AG04449 (cell line): ENCODE measurements at regions not wholly inside any gene's neighbourhood (a gene's known extent, or its start where the extent isn't known, plus 50 kb on each side); places are given as distances from the start of the nearest gene placed in this dataset.

Experiments
- CTCF ChIA-PET: fragments of 350-600 bp; formaldehyde crosslinking; extraction: SDS; loops from one replicate; lab custom pipeline; 2021; ENCODE audit warnings: antibody characterized with exemption; lab: Yijun Ruan, JAX
- POLR2A ChIA-PET: fragments of 400-600, 350-600 bp; formaldehyde crosslinking; extraction: SDS; loops from one replicate; lab custom pipeline; 2020; ENCODE audit warnings: antibody characterized with exemption, inconsistent platforms; lab: Yijun Ruan, JAX
- DNase-seq: peaks from one replicate; pipeline ENCODE4 v3.0.0-alpha.2; 2010; ENCODE audit warnings: low read depth, low spot score
- H3K4me3 ChIP-seq: 2 replicates; pipeline ENCODE4 v1.5.1; 2011; ENCODE audit warnings: low read depth, mild to moderate bottlenecking, control low read depth, low read length
- CTCF ChIP-seq: IDR thresholded peaks from one replicate; pipeline ENCODE4 v1.5.1; 2011; ENCODE audit warnings: mild to moderate bottlenecking, moderate library complexity, low read length, control low read depth, inconsistent platforms; ENCODE audit not compliant: insufficient read depth; ENCODE audit errors: missing control alignments

- CTCF ChIA-PET = no interaction called here
- DNase-seq = no peak
- POLR2A ChIA-PET = no interaction called here
Observed at GRCh38 chr12:62127516-62127915, 132.7 kb upstream of the USP15 start.

GRCh38 chr12:62128175-62128975 lies 131.8 kb upstream of the USP15 start:
- ChIA-PET CTCF (interaction anchor here (0.8 kb wide), 1 partner anchor 13 kb away, joined by 3 read pairs; no protein-coding TSS in a partner anchor), POLR2A (no interaction called here)
- no peak for DNase-seq
- no peak for TF ChIP-seq CTCF
- no peak overlapping the region for H3K4me3 ChIP-seq

More at GRCh38 chr12:62127516-62127915, 132.7 kb upstream of the USP15 start:
- TF ChIP-seq CTCF = no peak
- no peak overlapping the region for H3K4me3 ChIP-seq

- CTCF ChIA-PET = no interaction called here
- TF ChIP-seq CTCF = no peak
- DNase-seq = no peak
- H3K4me3 ChIP-seq = no peak overlapping the region
- POLR2A ChIA-PET = no interaction called here
Observed at GRCh38 chr12:62129291-62129690, 130.9 kb upstream of the USP15 start.

GRCh38 chr12:62130402-62130801 lies 129.8 kb upstream of the USP15 start:
- no peak overlapping the region for H3K4me3 ChIP-seq
- ChIA-PET POLR2A (no interaction called here), CTCF (no interaction called here)
- no peak for DNase-seq
- no peak for TF ChIP-seq CTCF

- DNase-seq = no peak
- ChIA-PET CTCF (no interaction called here), POLR2A (no interaction called here)
- no peak for TF ChIP-seq CTCF
- no peak overlapping the region for H3K4me3 ChIP-seq
Observed at GRCh38 chr12:62130834-62131552, 129.2 kb upstream of the USP15 start.

- no peak overlapping the region for H3K4me3 ChIP-seq
- TF ChIP-seq CTCF = no peak
- no peak for DNase-seq
- CTCF ChIA-PET = interaction anchor here (0.7 to 1.3 kb wide), 2 partner anchors 10 to 35 kb away, joined by 3 to 6 read pairs; no protein-coding TSS in a partner anchor
- POLR2A ChIA-PET = no interaction called here
Observed at GRCh38 chr12:62133440-62133839, 126.8 kb upstream of the USP15 start.
